OCI-LY1 (cell line): ENCODE measurements at regions not wholly inside any gene's neighbourhood (a gene's known extent, or its start where the extent isn't known, plus 50 kb on each side); places are given as distances from the start of the nearest gene placed in this dataset.

ENCODE experiments used
- H2AFZ ChIP-seq: fragments of 200-600 bp; sonication (generic), shearing (Covaris generic); 2 replicates; pipeline ENCODE4 v1.6.0; 2014; ENCODE audit warnings: antibody characterized with exemption, mild to moderate bottlenecking, low read length
- H3F3A ChIP-seq: fragments of 200-600 bp; sonication (generic), shearing (Covaris generic); 2 replicates; pipeline ENCODE4 v1.6.0; 2014; ENCODE audit warnings: mild to moderate bottlenecking, antibody characterized with exemption, low read length, moderate library complexity; ENCODE audit not compliant: insufficient read depth
- H3K27ac ChIP-seq: fragments of 200-600 bp; sonication (generic); 2 replicates; pipeline ENCODE4 v1.5.1; 2014; ENCODE audit warnings: low read length, mixed run types, mild to moderate bottlenecking, low read depth; ENCODE audit not compliant: poor library complexity, severe bottlenecking
- H3K27me3 ChIP-seq: fragments of 200-600 bp; sonication (generic); 2 replicates; pipeline ENCODE4 v1.6.0; 2014; ENCODE audit warnings: antibody characterized with exemption, mild to moderate bottlenecking, low read length, moderate library complexity; ENCODE audit not compliant: insufficient read depth
- H3K36me3 ChIP-seq: fragments of 200-600 bp; sonication (generic); 2 replicates; pipeline ENCODE4 v1.6.1; 2014; ENCODE audit warnings: mild to moderate bottlenecking, antibody characterized with exemption, low read length, moderate library complexity, mixed read lengths; ENCODE audit not compliant: insufficient read depth
- H3K4me1 ChIP-seq: fragments of 200-600 bp; sonication (generic); 2 replicates; pipeline ENCODE4 v1.5.1; 2014; ENCODE audit warnings: mild to moderate bottlenecking, low read length, moderate library complexity; ENCODE audit not compliant: insufficient read depth, severe bottlenecking
- H3K4me2 ChIP-seq: fragments of 200-600 bp; sonication (generic), shearing (Covaris generic); 2 replicates; pipeline ENCODE4 v1.6.1; 2014; ENCODE audit warnings: low read length
- H3K4me3 ChIP-seq: fragments of 200-600 bp; sonication (generic); 2 replicates; pipeline ENCODE4 v1.5.1; 2014; ENCODE audit warnings: low read length, low read depth, mild to moderate bottlenecking, mixed read lengths; ENCODE audit not compliant: poor library complexity, severe bottlenecking
- H3K79me2 ChIP-seq: fragments of 200-600 bp; shearing (Covaris generic); 2 replicates; pipeline ENCODE4 v1.6.1; 2016; ENCODE audit warnings: mixed run types, low read length, mixed read lengths; ENCODE audit not compliant: insufficient read depth
- H3K9ac ChIP-seq: fragments of 200-600 bp; sonication (generic), shearing (Covaris generic); 2 replicates; pipeline ENCODE4 v1.6.1; 2014; ENCODE audit warnings: mild to moderate bottlenecking, low read length, mixed read lengths
- H3K9me2 ChIP-seq: fragments of 200-600 bp; sonication (generic), shearing (Covaris generic); 2 replicates; pipeline ENCODE4 v1.6.1; 2014; ENCODE audit warnings: low read depth, mild to moderate bottlenecking, low read length, mixed read lengths
- H3K9me3 ChIP-seq: fragments of 200-600 bp; shearing (Covaris generic); 2 replicates; pipeline ENCODE4 v1.6.1; 2014; ENCODE audit warnings: low read length, mixed read lengths
- H4K20me1 ChIP-seq: fragments of 200-600 bp; sonication (generic), shearing (Covaris generic); 2 replicates; pipeline ENCODE4 v1.6.0; 2016; ENCODE audit warnings: mild to moderate bottlenecking, low read length; ENCODE audit not compliant: insufficient read depth
- EZH2 ChIP-seq: fragments of 200-600 bp; sonication (generic), shearing (Covaris generic); IDR thresholded peaks from 2 replicates; pipeline ENCODE4 v1.8.0; 2017; ENCODE audit warnings: borderline replicate concordance, mixed run types, mild to moderate bottlenecking, antibody characterized with exemption, low read length, moderate library complexity, mixed read lengths
- TF ChIP-seq, protein P1 (sequence below): fragments of 200-600 bp; sonication (generic), shearing (Covaris generic); IDR thresholded peaks from 2 replicates; pipeline ENCODE4 v1.5.1; 2017; ENCODE audit warnings: mild to moderate bottlenecking, antibody characterized with exemption, low read length, moderate library complexity, mixed read lengths

- Histone ChIP-seq H3K4me1 (no peaks in the 10 kb centered on the region), H3K9me2 (no peaks in the 10 kb centered on the region), H3K79me2 (no peaks in the 10 kb centered on the region), H3K36me3 (no peaks in the 10 kb centered on the region), H3K9me3 (0 out of 2 replicates have a peak, but pooled peaks cover 3% of the 10 kb centered on the region), H4K20me1 (no peaks in the 10 kb centered on the region), H3K27me3 (no peaks in the 10 kb centered on the region), H2AFZ (no peak overlapping the region), H3F3A (no peaks in the 10 kb centered on the region), H3K27ac (no peak overlapping the region), H3K4me3 (no peak overlapping the region), H3K4me2 (no peak overlapping the region), H3K9ac (no peak overlapping the region)
- no peak for TF ChIP-seq EZH2
- TF ChIP-seq, protein P1, sequence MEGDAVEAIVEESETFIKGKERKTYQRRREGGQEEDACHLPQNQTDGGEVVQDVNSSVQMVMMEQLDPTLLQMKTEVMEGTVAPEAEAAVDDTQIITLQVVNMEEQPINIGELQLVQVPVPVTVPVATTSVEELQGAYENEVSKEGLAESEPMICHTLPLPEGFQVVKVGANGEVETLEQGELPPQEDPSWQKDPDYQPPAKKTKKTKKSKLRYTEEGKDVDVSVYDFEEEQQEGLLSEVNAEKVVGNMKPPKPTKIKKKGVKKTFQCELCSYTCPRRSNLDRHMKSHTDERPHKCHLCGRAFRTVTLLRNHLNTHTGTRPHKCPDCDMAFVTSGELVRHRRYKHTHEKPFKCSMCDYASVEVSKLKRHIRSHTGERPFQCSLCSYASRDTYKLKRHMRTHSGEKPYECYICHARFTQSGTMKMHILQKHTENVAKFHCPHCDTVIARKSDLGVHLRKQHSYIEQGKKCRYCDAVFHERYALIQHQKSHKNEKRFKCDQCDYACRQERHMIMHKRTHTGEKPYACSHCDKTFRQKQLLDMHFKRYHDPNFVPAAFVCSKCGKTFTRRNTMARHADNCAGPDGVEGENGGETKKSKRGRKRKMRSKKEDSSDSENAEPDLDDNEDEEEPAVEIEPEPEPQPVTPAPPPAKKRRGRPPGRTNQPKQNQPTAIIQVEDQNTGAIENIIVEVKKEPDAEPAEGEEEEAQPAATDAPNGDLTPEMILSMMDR = no peak
These were observed 118.2 kb downstream of the CD83 start for GRCh38 chr6:14235653-14236356.

DNA sequence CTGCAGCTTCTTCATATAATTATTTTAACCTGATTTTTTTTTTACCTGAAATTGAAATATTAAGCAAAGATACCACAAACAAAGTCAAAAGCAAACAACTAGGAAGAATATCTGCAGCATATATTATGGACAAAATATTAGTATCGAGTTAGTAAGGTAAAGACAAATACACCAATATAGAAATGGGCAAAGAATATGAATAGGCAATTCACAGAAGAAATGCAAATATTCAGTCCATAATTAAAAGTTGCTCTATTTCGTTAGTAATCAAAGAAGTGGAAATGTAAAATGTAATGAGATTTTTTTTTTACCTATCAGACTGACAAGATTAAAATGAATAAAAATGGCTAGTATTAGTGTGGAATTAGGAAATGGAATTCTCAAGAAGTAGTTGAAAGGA, 121.5 kb downstream of the CD83 start:
- Histone ChIP-seq H4K20me1 (no peaks in the 10 kb centered on the region), H3K4me2 (no peak overlapping the region), H3K4me1 (no peaks in the 10 kb centered on the region), H3K4me3 (no peak overlapping the region), H3K9me3 (0 out of 2 replicates have a peak, but pooled peaks cover 3% of the 10 kb centered on the region), H2AFZ (no peak overlapping the region), H3K9ac (no peak overlapping the region), H3K27ac (no peak overlapping the region), H3K27me3 (no peaks in the 10 kb centered on the region), H3K79me2 (no peaks in the 10 kb centered on the region), H3K36me3 (no peaks in the 10 kb centered on the region), H3F3A (no peaks in the 10 kb centered on the region), H3K9me2 (no peaks in the 10 kb centered on the region)
- TF ChIP-seq, protein P1 = no peak
- TF ChIP-seq EZH2 = no peak

DNA sequence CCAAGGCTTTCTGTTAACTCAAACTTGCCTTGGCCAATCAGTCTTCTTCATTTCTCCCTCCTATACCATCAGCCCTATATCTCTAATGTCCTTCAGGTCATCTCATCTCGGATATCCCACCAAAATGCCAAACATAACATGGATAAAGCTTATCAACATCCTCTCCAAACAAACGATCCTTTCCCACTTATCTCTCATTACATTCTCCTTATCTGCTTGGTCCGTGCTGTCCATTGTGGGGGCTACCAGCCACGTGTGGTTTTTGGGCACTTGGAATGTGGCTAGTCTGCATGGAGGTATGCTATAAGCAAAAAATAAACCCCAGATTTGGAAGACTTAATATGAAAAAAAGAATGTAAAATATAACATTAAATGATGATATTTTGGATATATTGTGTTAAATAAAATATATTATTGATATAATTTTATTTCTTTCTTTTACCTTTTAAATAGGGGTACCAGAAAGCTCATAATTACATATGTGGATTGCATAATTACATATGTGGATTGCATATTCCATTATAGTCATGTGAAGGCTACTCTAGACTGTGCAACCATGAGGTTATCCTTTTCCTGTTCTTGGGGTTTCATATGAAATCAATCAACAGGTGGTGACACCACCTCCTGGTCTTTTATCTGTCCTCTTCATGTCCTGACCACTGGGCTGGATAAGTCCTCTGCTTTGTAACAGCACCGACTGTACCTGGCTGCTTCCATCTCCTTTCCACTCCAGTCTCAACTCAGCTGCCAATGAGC, 123.0 kb downstream of the CD83 start:
- H3K27me3 ChIP-seq = no peaks in the 10 kb centered on the region
- H3K79me2 ChIP-seq = no peaks in the 10 kb centered on the region
- no peak overlapping the region for H3K9ac ChIP-seq
- no peak overlapping the region for H3K27ac ChIP-seq
- H3K4me2 ChIP-seq = no peak overlapping the region
- no peaks in the 10 kb centered on the region for H3K9me2 ChIP-seq
- no peak overlapping the region for H3K4me3 ChIP-seq
- H3K36me3 ChIP-seq = no peaks in the 10 kb centered on the region
- H3K9me3 ChIP-seq = 0 out of 2 replicates have a peak, but pooled peaks cover 3% of the 10 kb centered on the region
- H2AFZ ChIP-seq = no peak overlapping the region
- H3F3A ChIP-seq = no peaks in the 10 kb centered on the region
- no peaks in the 10 kb centered on the region for H3K4me1 ChIP-seq
- H4K20me1 ChIP-seq = no peaks in the 10 kb centered on the region
- TF ChIP-seq, protein P1 = no peak
- TF ChIP-seq EZH2 = no peak
